Mesothelial cell of epicardium (in vitro differentiated cells): ENCODE measurements at regions not wholly inside any gene's neighbourhood (a gene's known extent, or its start where the extent isn't known, plus 50 kb on each side); places are given as distances from the start of the nearest gene placed in this dataset.
"Not testable (repeated sequence)": the region's sequence is repeated elsewhere in the genome, so short reads cannot be mapped to it uniquely, and the experiment has no call there.

Source experiments
- DNase-seq, 2 experiments: peaks; one replicate each; pipeline ENCODE4 v3.0.0; 2021; ENCODE audit warnings: low spot score in 2 of 2; ENCODE audit not compliant: unreplicated experiment in 2 of 2
- H3K27ac Mint-ChIP-seq: 2 replicates; pipeline ENCODE4 v1.8.0; 2021; ENCODE audit warnings: mixed read lengths
- H3K27me3 Mint-ChIP-seq: 2 replicates; pipeline ENCODE4 v1.8.0; 2021; ENCODE audit warnings: low read depth, mixed read lengths
- H3K36me3 Mint-ChIP-seq: 2 replicates; pipeline ENCODE4 v1.8.0; 2021; ENCODE audit warnings: mixed read lengths
- H3K4me1 Mint-ChIP-seq: 2 replicates; pipeline ENCODE4 v1.8.0; 2021; ENCODE audit warnings: mixed read lengths
- H3K4me3 Mint-ChIP-seq: 2 replicates; pipeline ENCODE4 v1.8.0; 2021; ENCODE audit warnings: mild to moderate bottlenecking, moderate library complexity, mixed read lengths
- H3K9me3 Mint-ChIP-seq: 2 replicates; pipeline ENCODE4 v1.8.0; 2021; ENCODE audit warnings: mixed read lengths
- CTCF ChIP-seq: fragments of 200-600 bp; sonication (generic); IDR thresholded peaks from one replicate; pipeline ENCODE4 v1.5.0; 2021; ENCODE audit warnings: antibody characterized with exemption; ENCODE audit not compliant: unreplicated experiment

- peaks cover 2% of the 10 kb centered on the region for H3K27me3 Mint-ChIP-seq
- H3K9me3 Mint-ChIP-seq = no peaks in the 10 kb centered on the region
- peaks cover 3% of the 10 kb centered on the region for H3K4me1 Mint-ChIP-seq
- no peak for DNase-seq
- no peak overlapping the region for H3K27ac Mint-ChIP-seq
- no peaks in the 10 kb centered on the region for H3K36me3 Mint-ChIP-seq
- no peak for TF ChIP-seq CTCF
- no peak overlapping the region for H3K4me3 Mint-ChIP-seq
Observed at GRCh38 chr2:133991606-133992168, 262.2 kb upstream of the MGAT5 start.

DNA sequence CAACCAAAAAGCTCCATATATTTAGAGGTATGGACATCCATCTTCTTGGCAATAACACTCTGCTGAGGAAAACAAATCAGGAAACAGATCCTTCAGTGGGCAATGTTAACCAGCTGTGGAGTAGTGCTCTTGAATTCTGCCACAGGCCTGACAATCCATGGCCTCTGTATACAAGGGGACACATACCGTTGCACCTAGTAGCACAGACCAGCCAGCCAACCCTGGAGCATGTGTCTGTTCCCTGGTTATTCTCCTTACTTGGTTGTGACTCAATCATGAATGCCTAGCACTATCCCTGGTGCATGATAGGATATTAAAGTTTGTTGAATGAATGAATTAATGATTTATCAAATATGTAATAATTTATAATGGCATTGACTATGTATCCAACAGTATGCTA is 261.4 kb upstream of the MGAT5 start:
- Mint-ChIP-seq H3K9me3 (no peaks in the 10 kb centered on the region), H3K36me3 (no peaks in the 10 kb centered on the region), H3K27me3 (peaks cover 2% of the 10 kb centered on the region), H3K4me3 (no peak overlapping the region), H3K4me1 (peaks cover 3% of the 10 kb centered on the region), H3K27ac (no peak overlapping the region)
- DNase-seq = no peak
- no peak for TF ChIP-seq CTCF

DNA sequence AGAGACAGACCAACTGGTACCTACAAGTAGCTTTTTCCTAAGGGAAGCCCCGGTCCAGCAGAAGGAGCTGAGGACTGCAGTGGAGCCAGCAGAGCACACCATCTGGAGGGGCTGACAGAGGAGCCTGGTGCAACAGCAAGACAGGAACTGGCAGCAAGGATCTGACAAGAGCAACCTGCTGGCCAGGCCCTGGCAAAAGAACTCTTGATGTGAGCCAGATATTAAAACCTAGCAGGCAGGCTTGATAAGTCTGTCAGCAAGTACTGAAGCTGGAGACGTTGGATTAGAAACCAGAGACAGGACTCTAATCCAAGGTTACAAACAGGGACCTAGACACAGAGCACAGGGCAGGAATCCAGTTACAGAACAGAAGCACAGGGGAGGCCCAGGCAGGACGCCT is 260.7 kb upstream of the MGAT5 start:
- H3K4me3 Mint-ChIP-seq = no peak overlapping the region
- H3K9me3 Mint-ChIP-seq = no peaks in the 10 kb centered on the region
- no peak overlapping the region for H3K27ac Mint-ChIP-seq
- peaks cover under 1% of the 10 kb centered on the region for H3K4me1 Mint-ChIP-seq
- no peak for TF ChIP-seq CTCF
- peaks cover 2% of the 10 kb centered on the region for H3K27me3 Mint-ChIP-seq
- H3K36me3 Mint-ChIP-seq = no peaks in the 10 kb centered on the region
- no peak for DNase-seq

- not testable (repeated sequence) for H3K36me3 Mint-ChIP-seq, H3K27me3 Mint-ChIP-seq, DNase-seq, H3K9me3 Mint-ChIP-seq, H3K4me3 Mint-ChIP-seq, H3K4me1 Mint-ChIP-seq, H3K27ac Mint-ChIP-seq
Observed at GRCh38 chr2:133998726-133999125, 255.1 kb upstream of the MGAT5 start.

- Mint-ChIP-seq H3K9me3 (no peaks in the 10 kb centered on the region), H3K27ac (no peak overlapping the region), H3K36me3 (no peaks in the 10 kb centered on the region), H3K4me3 (no peak overlapping the region), H3K27me3 (no peaks in the 10 kb centered on the region), H3K4me1 (no peaks in the 10 kb centered on the region)
- TF ChIP-seq CTCF = no peak
- no peak for DNase-seq
Observed at GRCh38 chr2:134002391-134002790, 251.5 kb upstream of the MGAT5 start.

- Mint-ChIP-seq H3K4me1 (no peaks in the 10 kb centered on the region), H3K36me3 (no peaks in the 10 kb centered on the region), H3K27me3 (no peaks in the 10 kb centered on the region), H3K9me3 (no peaks in the 10 kb centered on the region), H3K4me3 (no peak overlapping the region), H3K27ac (no peak overlapping the region)
- no peak for DNase-seq
- TF ChIP-seq CTCF = no peak
Observed at GRCh38 chr2:134002921-134003320, 251.0 kb upstream of the MGAT5 start.
